PC-3 (cell line): ENCODE measurements at regions not wholly inside any gene's neighbourhood (a gene's known extent, or its start where the extent isn't known, plus 50 kb on each side); places are given as distances from the start of the nearest gene placed in this dataset.

Experiments
- ATAC-seq: fragments of 200-7000 bp; cut with Tn5 transposase; 2 replicates; pipeline ENCODE4 v1.9.1; 2020; ENCODE audit warnings: mild to moderate bottlenecking, moderate library complexity
- BruUV-seq: library from RNA; stranded (reverse); fragments of 400-500 nt; replicated peaks from 2 replicates; lab custom pipeline; 2021; lab: Mats Ljungman, UMichigan
- CTCF ChIA-PET: fragments of 300-600 bp; sonication (Branson Sonifier 250); formaldehyde crosslinking; loops from one replicate; lab custom pipeline; 2022; ENCODE audit warnings: antibody characterized with exemption; lab: Charles Lee
- POLR2A ChIA-PET: fragments of 300-600 bp; sonication (Branson Sonifier 250); formaldehyde crosslinking; loops from one replicate; lab custom pipeline; 2022; ENCODE audit warnings: antibody characterized with exemption; ENCODE audit not compliant: unreplicated experiment; lab: Charles Lee
- DNase-seq: peaks from one replicate; pipeline ENCODE4 v3.0.0-alpha.2; 2015
- H2AFZ ChIP-seq: fragments of 300-600 bp; sonication (generic); 2 replicates; pipeline ENCODE4 v1.6.0; 2016; ENCODE audit warnings: antibody characterized with exemption, low read length
- H3F3A ChIP-seq: fragments of 300-600 bp; sonication (generic); one replicate; pipeline ENCODE4 v1.6.0; 2017; ENCODE audit warnings: antibody characterized with exemption, low read length, control low read depth, mild to moderate bottlenecking; ENCODE audit not compliant: unreplicated experiment
- H3K27ac ChIP-seq: fragments of 300-600 bp; sonication (generic); 2 replicates; pipeline ENCODE4 v1.5.1; 2016; ENCODE audit warnings: mild to moderate bottlenecking, low read length
- H3K27me3 ChIP-seq: fragments of 300-600 bp; sonication (generic); 2 replicates; pipeline ENCODE4 v1.6.1; 2016; ENCODE audit warnings: low read length, mixed read lengths
- H3K36me3 ChIP-seq: fragments of 300-600 bp; sonication (generic); 2 replicates; pipeline ENCODE4 v1.6.1; 2016; ENCODE audit warnings: low read depth, mixed run types, low read length, mixed read lengths
- H3K4me1 ChIP-seq: fragments of 300-600 bp; sonication (generic); 2 replicates; pipeline ENCODE4 v1.5.1; 2016; ENCODE audit warnings: low read length; ENCODE audit not compliant: insufficient read depth
- H3K4me2 ChIP-seq: fragments of 300-600 bp; sonication (generic); 2 replicates; pipeline ENCODE4 v1.6.0; 2016; ENCODE audit warnings: low read length
- H3K4me3 ChIP-seq: fragments of 300-600 bp; sonication (generic); 2 replicates; pipeline ENCODE4 v1.5.1; 2016; ENCODE audit warnings: mild to moderate bottlenecking, low read length, mixed read lengths
- H3K79me2 ChIP-seq: fragments of 300-600 bp; sonication (generic); 2 replicates; pipeline ENCODE4 v1.6.1; 2017; ENCODE audit warnings: low read length, mixed read lengths
- H3K9ac ChIP-seq: fragments of 300-600 bp; sonication (generic); 2 replicates; pipeline ENCODE4 v1.6.0; 2016; ENCODE audit warnings: mild to moderate bottlenecking, low read length
- H3K9me2 ChIP-seq: fragments of 300-600 bp; sonication (generic); replicated peaks from 2 replicates; pipeline ENCODE4 v1.6.1; 2016; ENCODE audit warnings: mixed run types, low read length, mixed read lengths
- H3K9me3 ChIP-seq: fragments of 300-600 bp; sonication (generic); 2 replicates; pipeline ENCODE4 v1.6.1; 2016; ENCODE audit warnings: low read length, mixed read lengths
- H4K20me1 ChIP-seq: fragments of 300-600 bp; sonication (generic); 2 replicates; pipeline ENCODE4 v1.6.1; 2016; ENCODE audit warnings: low read length, mixed read lengths
- CTCF ChIP-seq: fragments of 300-600 bp; sonication (generic); conservative IDR thresholded peaks from 2 replicates; pipeline ENCODE4 v1.5.1; 2017; ENCODE audit warnings: antibody characterized with exemption, low read depth, mild to moderate bottlenecking, low read length
- EZH2 ChIP-seq: fragments of 300-600 bp; sonication (generic); IDR thresholded peaks from one replicate; pipeline ENCODE4 v1.6.1; 2017; ENCODE audit warnings: antibody characterized with exemption, mild to moderate bottlenecking, low read length; ENCODE audit not compliant: unreplicated experiment
- EZH2phosphoT487 ChIP-seq: fragments of 300-600 bp; sonication (generic); IDR thresholded peaks from 2 replicates; pipeline ENCODE4 v1.6.1; 2018; ENCODE audit warnings: mild to moderate bottlenecking, antibody characterized with exemption, low read length, borderline replicate concordance
- intact Hi-C: fragments of 100-400 bp; cut with micrococcal nuclease; formaldehyde crosslinking; loops from 2 replicates; pipeline ENCODE4 v1.9.0; 2023

- BruUV-seq: no TSS peak
- ChIA-PET POLR2A (no interaction called here), CTCF (interaction anchor here (0.6 kb wide), 1 partner anchor 298 kb away, joined by 3 read pairs; no protein-coding TSS in a partner anchor)
- no peaks in the 10 kb centered on the region for H3K79me2 ChIP-seq
- no peak for ATAC-seq
- no peak overlapping the region for H2AFZ ChIP-seq
- no peak overlapping the region for H3K4me3 ChIP-seq
- TF ChIP-seq CTCF: peak; percentile 47; the same call in 1 of the 2 replicates
- TF ChIP-seq EZH2: no peak
- TF ChIP-seq EZH2phosphoT487: no peak
- intact Hi-C loops: loop anchor here (2.0 kb wide), 1 partner anchor 69 kb away; no protein-coding TSS in a partner anchor
- H3K9me2 ChIP-seq: no peaks in the 10 kb centered on the region
- H3K27me3 ChIP-seq: peaks cover 12% of the 10 kb centered on the region; the same call in 1 of the 2 replicates
- no peaks in the 10 kb centered on the region for H3K36me3 ChIP-seq
- no peak overlapping the region for H3K27ac ChIP-seq
- peak; percentile 33 for DNase-seq
- no peak overlapping the region for H3K9ac ChIP-seq
- H3K4me2 ChIP-seq: no peak overlapping the region
- no peaks in the 10 kb centered on the region for H4K20me1 ChIP-seq
- no peaks in the 10 kb centered on the region for H3K4me1 ChIP-seq
- H3F3A ChIP-seq: no peaks in the 10 kb centered on the region
- H3K9me3 ChIP-seq: no peaks in the 10 kb centered on the region
Observed at GRCh38 chr12:77615332-77615731, 215.4 kb upstream of the NAV3 start.

GRCh38 chr12:77613411-77613810 is 217.3 kb upstream of the NAV3 start:
- Histone ChIP-seq H3K9me2 (no peaks in the 10 kb centered on the region), H4K20me1 (no peaks in the 10 kb centered on the region), H3K27me3 (peaks cover 12% of the 10 kb centered on the region; the same call in 1 of the 2 replicates), H3K79me2 (no peaks in the 10 kb centered on the region), H3K4me2 (no peak overlapping the region), H3K4me1 (no peaks in the 10 kb centered on the region), H3F3A (no peaks in the 10 kb centered on the region), H3K36me3 (no peaks in the 10 kb centered on the region), H2AFZ (no peak overlapping the region), H3K27ac (no peak overlapping the region), H3K9me3 (no peaks in the 10 kb centered on the region), H3K4me3 (no peak overlapping the region), H3K9ac (no peak overlapping the region)
- no peak for DNase-seq
- CTCF ChIA-PET: no interaction called here
- ATAC-seq: no peak
- intact Hi-C loops: no loop called here
- TF ChIP-seq EZH2phosphoT487: no peak
- BruUV-seq: no TSS peak
- POLR2A ChIA-PET: no interaction called here

DNA sequence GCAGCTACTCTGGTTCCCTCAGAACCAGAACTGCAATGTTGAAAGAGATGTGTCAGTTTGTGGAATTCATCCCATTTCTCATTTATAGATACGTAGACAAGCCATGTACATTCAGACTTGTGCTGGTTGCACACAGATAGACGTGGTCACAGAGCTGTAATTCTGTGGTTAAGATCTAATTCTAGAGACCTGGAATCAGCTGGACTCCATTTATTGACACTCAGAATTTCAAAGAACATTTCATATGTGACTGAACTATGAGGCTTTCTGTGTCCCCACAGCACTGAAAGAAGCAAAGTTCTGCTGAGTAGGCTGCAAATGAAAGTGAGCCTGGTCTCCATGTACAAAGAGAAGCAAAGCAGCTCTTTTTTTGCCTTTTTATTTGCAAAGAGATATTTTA is 220.2 kb upstream of the NAV3 start:
- H3K9me2 ChIP-seq: no peaks in the 10 kb centered on the region
- H3K79me2 ChIP-seq: no peaks in the 10 kb centered on the region
- no peak overlapping the region for H3K9ac ChIP-seq
- ATAC-seq: no peak
- no peaks in the 10 kb centered on the region for H3K4me1 ChIP-seq
- BruUV-seq: no TSS peak
- no peaks in the 10 kb centered on the region for H3K36me3 ChIP-seq
- H3K9me3 ChIP-seq: no peaks in the 10 kb centered on the region
- H3K27me3 ChIP-seq: peaks cover 25% of the 10 kb centered on the region
- H2AFZ ChIP-seq: no peak overlapping the region
- CTCF ChIA-PET: no interaction called here
- DNase-seq: no peak
- POLR2A ChIA-PET: no interaction called here
- H3K27ac ChIP-seq: no peak overlapping the region
- H4K20me1 ChIP-seq: no peaks in the 10 kb centered on the region
- no peaks in the 10 kb centered on the region for H3F3A ChIP-seq
- TF ChIP-seq CTCF: no peak
- TF ChIP-seq EZH2phosphoT487: no peak
- TF ChIP-seq EZH2: no peak
- H3K4me3 ChIP-seq: no peak overlapping the region
- intact Hi-C loops: no loop called here
- no peak overlapping the region for H3K4me2 ChIP-seq
